HEK293 (cell line): ENCODE measurements at regions not wholly inside any gene's neighbourhood (a gene's known extent, or its start where the extent isn't known, plus 50 kb on each side); places are given as distances from the start of the nearest gene placed in this dataset.

Experiments
- CTCF ChIA-PET: fragments of 350-600 bp; formaldehyde crosslinking; extraction: SDS; loops from one replicate; lab custom pipeline; 2021; ENCODE audit warnings: antibody characterized with exemption; lab: Yijun Ruan, JAX
- POLR2A ChIA-PET: fragments of 300-600 bp; formaldehyde crosslinking; extraction: SDS; loops from one replicate; lab custom pipeline; 2020; ENCODE audit warnings: antibody characterized with exemption, inconsistent platforms; lab: Yijun Ruan, JAX
- H3K27ac ChIP-seq: fragments of 200-500 bp; sonication (Bioruptor generic); 2 replicates; pipeline ENCODE4 v1.5.1; 2014; ENCODE audit warnings: low read depth, low read length, control low read depth, inconsistent platforms; ENCODE audit errors: extremely low read depth
- H3K36me3 ChIP-seq, 2 experiments: fragments of 200-500 bp in 1 of 2; sonication (Bioruptor generic) in 1 of 2; 1 replicate in 1 of 2; 2 replicates in 1 of 2; pipeline ENCODE4 v1.5.1; 2014 to 2017; ENCODE audit warnings: inconsistent platforms in 2 of 2, low read length in 2 of 2; ENCODE audit not compliant: control insufficient read depth in 2 of 2, insufficient read depth in 1 of 2
- H3K4me1 ChIP-seq: fragments of 200-500 bp; sonication (Bioruptor generic); 2 replicates; pipeline ENCODE4 v1.5.1; 2014; ENCODE audit warnings: mild to moderate bottlenecking, low read length, inconsistent platforms; ENCODE audit not compliant: control insufficient read depth, insufficient read depth
- H3K4me3 ChIP-seq: 2 replicates; pipeline ENCODE4 v1.5.1; 2011; ENCODE audit warnings: low read depth, mild to moderate bottlenecking, control low read depth, low read length, moderate library complexity
- H3K9me3 ChIP-seq: fragments of 200-500 bp; sonication (Bioruptor generic); 2 replicates; pipeline ENCODE4 v1.5.1; 2014; ENCODE audit warnings: low read depth, low read length, inconsistent platforms; ENCODE audit not compliant: control insufficient read depth, insufficient read depth
- SETDB1 ChIP-seq: IDR thresholded peaks from one replicate; pipeline ENCODE4 v1.6.1; 2017; ENCODE audit warnings: mild to moderate bottlenecking, low read length, moderate library complexity, mixed read lengths; ENCODE audit not compliant: insufficient read length
- YY2 ChIP-seq: fragments of 450-650 bp; formaldehyde crosslinking; IDR thresholded peaks from 2 replicates; pipeline ENCODE4 v1.5.1; 2016; ENCODE audit warnings: missing biosample characterization, missing genetic modification characterization
- ZBTB8A ChIP-seq: fragments of 450-650 bp; formaldehyde crosslinking; IDR thresholded peaks from 2 replicates; pipeline ENCODE4 v1.5.1; 2016; ENCODE audit warnings: missing biosample characterization, missing genetic modification characterization
- ZNF19 ChIP-seq: fragments of 450-650 bp; formaldehyde crosslinking; IDR thresholded peaks from 2 replicates; pipeline ENCODE4; 2016; ENCODE audit warnings: missing biosample characterization, missing genetic modification characterization, low read depth
- ZNF2 ChIP-seq: fragments of 450-650 bp; formaldehyde crosslinking; IDR thresholded peaks from 2 replicates; pipeline ENCODE4 v1.5.1; 2016; ENCODE audit warnings: missing biosample characterization, missing genetic modification characterization
- TF ChIP-seq, protein P1 (sequence below): fragments of 450-650 bp; formaldehyde crosslinking; IDR thresholded peaks from 2 replicates; pipeline ENCODE4 v1.5.1; 2016; ENCODE audit warnings: missing biosample characterization, missing genetic modification characterization
- TF ChIP-seq, protein P2 (sequence below): fragments of 450-650 bp; formaldehyde crosslinking; IDR thresholded peaks from 2 replicates; pipeline ENCODE4 v1.5.1; 2017; ENCODE audit warnings: missing biosample characterization, missing genetic modification characterization
- TF ChIP-seq, protein P3 (sequence below): fragments of 450-650 bp; formaldehyde crosslinking; IDR thresholded peaks from 2 replicates; pipeline ENCODE4 v1.5.1; 2016; ENCODE audit warnings: missing biosample characterization, missing genetic modification characterization
- TF ChIP-seq, protein P4 (sequence below): fragments of 450-650 bp; formaldehyde crosslinking; IDR thresholded peaks from 2 replicates; pipeline ENCODE4 v1.5.1; 2016; ENCODE audit warnings: missing biosample characterization, missing genetic modification characterization

DNA sequence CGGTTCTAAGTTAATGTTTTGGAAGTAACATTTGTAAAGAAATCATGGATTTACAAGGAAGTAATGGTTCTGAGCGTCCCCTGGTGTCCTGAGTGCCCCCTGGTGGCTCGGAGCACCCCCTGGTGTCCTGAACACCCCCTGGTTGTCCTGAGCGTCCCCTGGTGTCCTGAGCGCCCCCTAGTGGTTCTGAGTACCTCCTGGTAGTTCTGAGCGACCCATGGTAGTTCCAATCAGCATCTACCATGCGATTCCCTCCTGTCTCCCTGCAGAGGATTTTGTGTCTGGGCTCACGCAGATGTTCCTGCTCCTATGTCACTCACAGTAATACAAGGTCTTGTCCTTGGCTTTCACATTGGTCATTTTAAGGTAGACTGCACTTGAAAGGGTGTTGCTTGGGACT, 1352.9 kb downstream of the TMEM121 start (continued):
- TF ChIP-seq, protein P1, sequence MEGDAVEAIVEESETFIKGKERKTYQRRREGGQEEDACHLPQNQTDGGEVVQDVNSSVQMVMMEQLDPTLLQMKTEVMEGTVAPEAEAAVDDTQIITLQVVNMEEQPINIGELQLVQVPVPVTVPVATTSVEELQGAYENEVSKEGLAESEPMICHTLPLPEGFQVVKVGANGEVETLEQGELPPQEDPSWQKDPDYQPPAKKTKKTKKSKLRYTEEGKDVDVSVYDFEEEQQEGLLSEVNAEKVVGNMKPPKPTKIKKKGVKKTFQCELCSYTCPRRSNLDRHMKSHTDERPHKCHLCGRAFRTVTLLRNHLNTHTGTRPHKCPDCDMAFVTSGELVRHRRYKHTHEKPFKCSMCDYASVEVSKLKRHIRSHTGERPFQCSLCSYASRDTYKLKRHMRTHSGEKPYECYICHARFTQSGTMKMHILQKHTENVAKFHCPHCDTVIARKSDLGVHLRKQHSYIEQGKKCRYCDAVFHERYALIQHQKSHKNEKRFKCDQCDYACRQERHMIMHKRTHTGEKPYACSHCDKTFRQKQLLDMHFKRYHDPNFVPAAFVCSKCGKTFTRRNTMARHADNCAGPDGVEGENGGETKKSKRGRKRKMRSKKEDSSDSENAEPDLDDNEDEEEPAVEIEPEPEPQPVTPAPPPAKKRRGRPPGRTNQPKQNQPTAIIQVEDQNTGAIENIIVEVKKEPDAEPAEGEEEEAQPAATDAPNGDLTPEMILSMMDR: peak; percentile 91
- no peak for TF ChIP-seq YY2 (tag by site-specific recombination)
- TF ChIP-seq ZBTB8A: no peak
- TF ChIP-seq, all 188 proteins: peak for 15

DNA sequence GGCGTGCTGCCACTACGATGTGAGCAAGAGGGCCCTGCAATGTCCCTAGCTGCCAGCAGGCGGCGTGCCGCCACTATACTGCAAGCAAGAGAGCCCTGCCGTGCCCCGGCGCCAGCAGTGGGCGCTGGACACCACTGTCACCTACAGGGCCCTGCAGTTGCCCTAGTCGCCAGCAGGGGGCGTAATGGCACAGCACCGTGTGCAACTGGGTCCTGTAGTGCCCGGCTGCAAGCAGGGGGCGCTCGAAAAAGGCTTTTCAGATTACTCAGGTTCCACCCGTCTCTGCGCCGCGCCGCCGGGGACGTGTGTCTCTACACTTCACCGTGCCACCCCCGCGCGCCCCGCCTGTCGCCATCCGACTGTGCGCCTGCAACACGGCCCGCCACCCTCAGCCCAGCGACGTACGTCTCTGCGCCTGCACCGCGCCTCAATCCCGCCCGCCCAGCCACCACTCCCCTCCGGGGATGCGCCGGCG, 1356.9 kb downstream of the TMEM121 start:
- H3K27ac ChIP-seq: no peak overlapping the region
- no peaks in the 10 kb centered on the region for H3K4me1 ChIP-seq

More for the DNA sequence above, 1356.9 kb downstream of the TMEM121 start:
- no peaks in the 10 kb centered on the region; the same call in 1 of the 2 replicates for H3K9me3 ChIP-seq
- ChIA-PET CTCF (interaction anchor here (2.9 to 13.9 kb wide), 2 partner anchors 10 to 40 kb away, joined by 26 to 261 read pairs; no protein-coding TSS in a partner anchor), POLR2A (no interaction called here)
- TF ChIP-seq SETDB1: peak; percentile 49
- TF ChIP-seq ZNF19: no peak
- peak; percentile 78 for TF ChIP-seq ZNF2 (tag by site-specific recombination)
- TF ChIP-seq, protein P2, sequence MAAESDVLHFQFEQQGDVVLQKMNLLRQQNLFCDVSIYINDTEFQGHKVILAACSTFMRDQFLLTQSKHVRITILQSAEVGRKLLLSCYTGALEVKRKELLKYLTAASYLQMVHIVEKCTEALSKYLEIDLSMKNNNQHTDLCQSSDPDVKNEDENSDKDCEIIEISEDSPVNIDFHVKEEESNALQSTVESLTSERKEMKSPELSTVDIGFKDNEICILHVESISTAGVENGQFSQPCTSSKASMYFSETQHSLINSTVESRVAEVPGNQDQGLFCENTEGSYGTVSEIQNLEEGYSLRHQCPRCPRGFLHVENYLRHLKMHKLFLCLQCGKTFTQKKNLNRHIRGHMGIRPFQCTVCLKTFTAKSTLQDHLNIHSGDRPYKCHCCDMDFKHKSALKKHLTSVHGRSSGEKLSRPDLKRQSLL (tag by site-specific recombination): no peak
- TF ChIP-seq, protein P3, sequence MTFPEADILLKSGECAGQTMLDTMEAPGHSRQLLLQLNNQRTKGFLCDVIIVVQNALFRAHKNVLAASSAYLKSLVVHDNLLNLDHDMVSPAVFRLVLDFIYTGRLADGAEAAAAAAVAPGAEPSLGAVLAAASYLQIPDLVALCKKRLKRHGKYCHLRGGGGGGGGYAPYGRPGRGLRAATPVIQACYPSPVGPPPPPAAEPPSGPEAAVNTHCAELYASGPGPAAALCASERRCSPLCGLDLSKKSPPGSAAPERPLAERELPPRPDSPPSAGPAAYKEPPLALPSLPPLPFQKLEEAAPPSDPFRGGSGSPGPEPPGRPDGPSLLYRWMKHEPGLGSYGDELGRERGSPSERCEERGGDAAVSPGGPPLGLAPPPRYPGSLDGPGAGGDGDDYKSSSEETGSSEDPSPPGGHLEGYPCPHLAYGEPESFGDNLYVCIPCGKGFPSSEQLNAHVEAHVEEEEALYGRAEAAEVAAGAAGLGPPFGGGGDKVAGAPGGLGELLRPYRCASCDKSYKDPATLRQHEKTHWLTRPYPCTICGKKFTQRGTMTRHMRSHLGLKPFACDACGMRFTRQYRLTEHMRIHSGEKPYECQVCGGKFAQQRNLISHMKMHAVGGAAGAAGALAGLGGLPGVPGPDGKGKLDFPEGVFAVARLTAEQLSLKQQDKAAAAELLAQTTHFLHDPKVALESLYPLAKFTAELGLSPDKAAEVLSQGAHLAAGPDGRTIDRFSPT: peak; percentile 73
- TF ChIP-seq, protein P1: peak; percentile 89
- TF ChIP-seq, protein P4, sequence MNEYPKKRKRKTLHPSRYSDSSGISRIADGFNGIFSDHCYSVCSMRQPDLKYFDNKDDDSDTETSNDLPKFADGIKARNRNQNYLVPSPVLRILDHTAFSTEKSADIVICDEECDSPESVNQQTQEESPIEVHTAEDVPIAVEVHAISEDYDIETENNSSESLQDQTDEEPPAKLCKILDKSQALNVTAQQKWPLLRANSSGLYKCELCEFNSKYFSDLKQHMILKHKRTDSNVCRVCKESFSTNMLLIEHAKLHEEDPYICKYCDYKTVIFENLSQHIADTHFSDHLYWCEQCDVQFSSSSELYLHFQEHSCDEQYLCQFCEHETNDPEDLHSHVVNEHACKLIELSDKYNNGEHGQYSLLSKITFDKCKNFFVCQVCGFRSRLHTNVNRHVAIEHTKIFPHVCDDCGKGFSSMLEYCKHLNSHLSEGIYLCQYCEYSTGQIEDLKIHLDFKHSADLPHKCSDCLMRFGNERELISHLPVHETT: no peak
- H3K4me3 ChIP-seq: no peak overlapping the region
- no peaks in the 10 kb centered on the region; a peak in 1 of 3 replicates for H3K36me3 ChIP-seq
